K562 (cell line): ENCODE measurements at regions not wholly inside any gene's neighbourhood (a gene's known extent, or its start where the extent isn't known, plus 50 kb on each side); places are given as distances from the start of the nearest gene placed in this dataset.

Experiments used
- ATAC-seq: fragments of 200-7000 bp; cut with Tn5 transposase; 3 replicates; pipeline ENCODE4 v1.9.1; 2020; ENCODE audit warnings: moderate library complexity
- BruUV-seq: library from RNA; stranded (reverse); fragments of 400-500 nt; replicated peaks from 2 replicates; lab custom pipeline; 2021; lab: Mats Ljungman, UMichigan
- CTCF ChIA-PET: fragments of 300-600 bp; formaldehyde crosslinking; extraction: SDS; loops from one replicate; lab custom pipeline; 2021; ENCODE audit warnings: low intra/inter-chr PET ratio; lab: Yijun Ruan, JAX
- POLR2A ChIA-PET: fragments of 300-600, 350-650 bp; sonication (Branson Sonifier 250); formaldehyde crosslinking; extraction: SDS; loops from one replicate; lab custom pipeline; 2021; ENCODE audit warnings: antibody characterized with exemption, inconsistent platforms; lab: Yijun Ruan, JAX
- DNase-seq, 4 experiments: peaks; one replicate each; pipeline versions ENCODE4 v3.0.0 to v3.0.0-alpha.2; 2011 to 2018; ENCODE audit warnings: low spot score in 3 of 4, mixed read lengths in 3 of 4; ENCODE audit errors: extremely low read depth in 1 of 4
- FAIRE-seq: peaks from 2 replicates; lab custom pipeline; 2011; peaks lifted over from hg19 to GRCh38; lab: Jason Lieb, UNC
- H2AFZ ChIP-seq: 2 replicates; pipeline ENCODE4 v1.6.0; 2011; ENCODE audit warnings: low read depth, low read length, control low read depth, inconsistent platforms
- H3K27ac ChIP-seq: fragments of 200-600 bp; 3 replicates; pipeline ENCODE4 v1.8.0; 2011; ENCODE audit warnings: low read depth, mild to moderate bottlenecking, control low read depth, inconsistent platforms, low read length, moderate library complexity, mixed read lengths; ENCODE audit errors: extremely low read depth
- H3K27me3 ChIP-seq, 2 experiments: fragments of 300-600 bp in 1 of 2; 2 replicates in 1 of 2; 3 replicates in 1 of 2; pipeline versions ENCODE4 v1.6.0 to v1.8.0; 2011; ENCODE audit warnings: inconsistent platforms in 2 of 2, low read length in 2 of 2, mild to moderate bottlenecking in 1 of 2, mixed read lengths in 1 of 2, moderate library complexity in 1 of 2; ENCODE audit not compliant: control insufficient read depth in 2 of 2, insufficient read depth in 2 of 2
- H3K36me3 ChIP-seq: fragments of 300-600 bp; 3 replicates; pipeline ENCODE4 v1.8.0; 2011; ENCODE audit warnings: mild to moderate bottlenecking, low read length, inconsistent platforms; ENCODE audit not compliant: control insufficient read depth, insufficient read depth
- H3K4me1 ChIP-seq, 2 experiments: fragments of 200-600 bp in 1 of 2; replicated peaks in 1 of 2; 2 replicates in 1 of 2; 3 replicates in 1 of 2; pipeline versions ENCODE4 v1.5.1 to v1.8.0; 2011; ENCODE audit warnings: inconsistent platforms in 2 of 2, low read length in 2 of 2, mild to moderate bottlenecking in 1 of 2, mixed read lengths in 1 of 2, moderate library complexity in 1 of 2; ENCODE audit not compliant: control insufficient read depth in 2 of 2, insufficient read depth in 2 of 2
- H3K4me2 ChIP-seq: 2 replicates; pipeline ENCODE4 v1.6.1; 2011; ENCODE audit warnings: low read length, control low read depth, inconsistent platforms, mixed read lengths; ENCODE audit not compliant: insufficient read depth
- H3K4me3 ChIP-seq: fragments of 200-600 bp; sonication (generic), shearing (Covaris generic); 2 replicates; pipeline ENCODE4 v1.5.1; 2016; ENCODE audit warnings: control low read depth, inconsistent platforms
- H3K79me2 ChIP-seq: fragments of 200-600 bp; 3 replicates; pipeline ENCODE4 v1.8.0; 2011; ENCODE audit warnings: low read length, inconsistent platforms; ENCODE audit not compliant: control insufficient read depth, insufficient read depth
- H3K9ac ChIP-seq, 2 experiments: 2 replicates each; pipeline versions ENCODE4 v1.6.0 to v1.6.1; 2011; ENCODE audit warnings: low read depth in 2 of 2, low read length in 2 of 2, control low read depth in 1 of 2, inconsistent platforms in 1 of 2, mild to moderate bottlenecking in 1 of 2, mixed read lengths in 1 of 2; ENCODE audit not compliant: insufficient read depth in 1 of 2
- H3K9me1 ChIP-seq: one replicate; pipeline ENCODE4 v1.6.0; 2011; ENCODE audit warnings: inconsistent platforms, mild to moderate bottlenecking, low read length, moderate library complexity; ENCODE audit not compliant: control insufficient read depth, insufficient read depth
- H3K9me3 ChIP-seq: replicated peaks from 2 replicates; pipeline ENCODE4 v1.5.1; 2011; ENCODE audit warnings: low read depth, low read length, inconsistent platforms; ENCODE audit not compliant: control insufficient read depth, insufficient read depth
- H4K20me1 ChIP-seq: replicated peaks from 2 replicates; pipeline ENCODE4 v1.6.1; 2011; ENCODE audit warnings: low read length, inconsistent platforms, mixed read lengths; ENCODE audit not compliant: control insufficient read depth, insufficient read depth
- ARID1B ChIP-seq: fragments of 450-650 bp; IDR thresholded peaks from 2 replicates; pipeline ENCODE4 v1.6.1; 2016; ENCODE audit warnings: antibody characterized with exemption, mild to moderate bottlenecking, inconsistent platforms
- DDX20 ChIP-seq: fragments of 450-650 bp; IDR thresholded peaks from 2 replicates; pipeline ENCODE4 v1.6.1; 2016; ENCODE audit warnings: missing genetic modification characterization, low read depth, mild to moderate bottlenecking, missing compliant biosample characterization, moderate library complexity
- JUNB ChIP-seq: fragments of 450-650 bp; formaldehyde crosslinking; conservative IDR thresholded peaks from 2 replicates; pipeline ENCODE4 v1.4.0; 2020; ENCODE audit warnings: mild to moderate bottlenecking
- MAFF ChIP-seq: IDR thresholded peaks from 2 replicates; pipeline ENCODE4 v1.6.1; 2012; ENCODE audit warnings: low read length, improper control_type of control experiment
- NFIX ChIP-seq: fragments of 250-450 bp; sonication (Bioruptor Pico); IDR thresholded peaks from 2 replicates; pipeline ENCODE4 v1.4.0; 2020; ENCODE audit warnings: low read depth, mild to moderate bottlenecking, moderate library complexity
- PHB2 ChIP-seq: fragments of 450-650 bp; IDR thresholded peaks from 2 replicates; pipeline ENCODE4 v1.6.1; 2017; ENCODE audit warnings: low read depth
- PTTG1 ChIP-seq: fragments of 450-650 bp; IDR thresholded peaks from 2 replicates; pipeline ENCODE4 v1.6.1; 2016; ENCODE audit warnings: low read depth, mild to moderate bottlenecking, missing genetic modification characterization, missing compliant biosample characterization
- RAD21 ChIP-seq, 2 experiments: fragments of 250-450 bp in 1 of 2; fragments of 450-650 bp in 1 of 2; sonication (Bioruptor Pico) in 1 of 2; formaldehyde crosslinking in 1 of 2; IDR thresholded peaks in 1 of 2; conservative IDR thresholded peaks in 1 of 2; 2 replicates each; pipeline versions ENCODE4 v1.4.0 to v1.8.0; 2020 to 2022; ENCODE audit warnings: mild to moderate bottlenecking in 2 of 2, moderate library complexity in 1 of 2
- RB1 ChIP-seq: fragments of 450-650 bp; IDR thresholded peaks from 2 replicates; pipeline ENCODE4 v1.6.1; 2017; ENCODE audit warnings: low read depth, mild to moderate bottlenecking
- RCOR1 ChIP-seq, 2 experiments: IDR thresholded peaks; 2 replicates each; pipeline ENCODE4 v1.6.1; 2012; ENCODE audit warnings: low read depth in 2 of 2, low read length in 2 of 2, borderline replicate concordance in 1 of 2, improper control_type of control experiment in 1 of 2
- TAF7 ChIP-seq: fragments of 450-650 bp; IDR thresholded peaks from 2 replicates; pipeline ENCODE4 v1.6.1; 2016; ENCODE audit warnings: missing genetic modification characterization, missing compliant biosample characterization
- ZNF444 ChIP-seq: fragments of 250-450 bp; sonication (Bioruptor Pico); IDR thresholded peaks from 2 replicates; pipeline ENCODE4 v1.4.0; 2020; ENCODE audit warnings: mild to moderate bottlenecking, moderate library complexity
- ZNF79 ChIP-seq: fragments of 250-450 bp; sonication (Bioruptor Pico); IDR thresholded peaks from 2 replicates; pipeline ENCODE4 v1.4.0; 2020; ENCODE audit warnings: low read depth, mild to moderate bottlenecking, moderate library complexity
- in situ Hi-C: fragments of 300-500 bp; cut with MboI; formaldehyde crosslinking; loops from 4 replicates; pipeline ENCODE4 v1.15.0; 2018; ENCODE audit warnings: inconsistent platforms, mixed read lengths
- intact Hi-C: fragments of 100-400 bp; cut with micrococcal nuclease; formaldehyde crosslinking; loops from 2 replicates; pipeline ENCODE4 v1.14.2; 2022
- TF ChIP-seq, protein P1 (sequence below), 2 experiments: IDR thresholded peaks; 2 replicates each; pipeline ENCODE4 v1.6.1; 2011; ENCODE audit warnings: borderline replicate concordance in 1 of 2, control low read depth in 1 of 2, low read depth in 1 of 2, low read length in 1 of 2, mild to moderate bottlenecking in 1 of 2, mixed read lengths in 1 of 2, moderate library complexity in 1 of 2; ENCODE audit not compliant: insufficient read depth in 1 of 2, insufficient read length in 1 of 2, poor library complexity in 1 of 2, severe bottlenecking in 1 of 2; ENCODE audit errors: extremely low read depth in 1 of 2
- TF ChIP-seq, protein P2 (sequence below): fragments of 250-450 bp; sonication (Bioruptor Pico); IDR thresholded peaks from 2 replicates; pipeline ENCODE4 v1.5.0; 2022; ENCODE audit warnings: mild to moderate bottlenecking
- TF ChIP-seq, protein P3 (sequence below): sonication (generic); formaldehyde crosslinking; IDR thresholded peaks from 2 replicates; pipeline ENCODE4 v1.8.0; 2022; ENCODE audit warnings: mild to moderate bottlenecking, missing genetic modification reagents

DNA sequence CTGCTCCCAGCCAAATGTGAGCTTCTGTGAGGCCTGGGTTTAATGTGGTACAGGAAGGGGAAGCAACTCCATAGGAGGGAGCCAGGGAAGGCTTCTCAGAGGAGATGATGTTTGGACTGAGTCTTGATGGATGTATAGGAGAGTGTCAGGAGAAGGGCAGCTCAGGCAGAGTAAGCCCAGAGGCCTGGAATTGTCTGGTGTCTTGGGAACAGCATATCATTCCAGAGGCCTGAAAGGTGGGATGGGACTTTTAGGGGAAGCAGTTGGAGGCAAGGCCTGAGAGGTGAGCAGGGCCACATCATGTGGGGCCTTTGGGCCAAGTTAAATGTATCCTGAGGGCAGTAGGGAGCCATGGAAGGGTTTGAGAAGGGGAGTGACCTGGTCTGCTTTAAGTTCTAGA is 148.6 kb upstream of the WNT4 start:
- Histone ChIP-seq H3K4me1 (peaks cover 6 to 9% of the 10 kb centered on the region in 2 experiments), H3K9ac (no peak overlapping the region), H3K27ac (no peak overlapping the region), H3K4me3 (no peak overlapping the region), H3K4me2 (no peak overlapping the region), H3K9me1 (no peaks in the 10 kb centered on the region), H3K27me3 (no peaks in the 10 kb centered on the region; a peak in 1 of 5 replicates), H2AFZ (no peak overlapping the region), H4K20me1 (no peaks in the 10 kb centered on the region), H3K79me2 (no peaks in the 10 kb centered on the region), H3K36me3 (no peaks in the 10 kb centered on the region), H3K9me3 (no peaks in the 10 kb centered on the region)
- ChIA-PET POLR2A (interaction anchor here (0.7 to 1.3 kb wide), 2 partner anchors 9 to 24 kb away, joined by 3 to 4 read pairs; no protein-coding TSS in a partner anchor), CTCF (interaction anchor here (0.6 kb wide), 1 partner anchor 11 kb away, joined by 4 read pairs; no protein-coding TSS in a partner anchor)
- ATAC-seq (no peak), FAIRE-seq (no peak), DNase-seq (no peak)
- BruUV-seq, result no TSS peak
- in situ Hi-C loops, result no loop called here
- TF ChIP-seq ZNF444 (CRISPR knock-in tag) (no peak), RCOR1 (IDR thresholded peaks at IDR 0.05; ENCODE audit: borderline replicate concordance in 1 of 2, low read depth in 2 of 2, low read length in 2 of 2) (no peak), ARID1B (no peak), NFIX (CRISPR knock-in tag) (no peak), DDX20 (no peak), PTTG1 (tag) (no peak), TAF7 (tag) (no peak), RB1 (no peak), JUNB (CRISPR knock-in tag) (no peak), ZNF79 (CRISPR knock-in tag) (no peak), MAFF (no peak), RAD21 (CRISPR knock-in tag; conservative IDR thresholded peaks at IDR 0.05 in 1 of 2, IDR thresholded peaks at IDR 0.05 in 1 of 2) (no peak), PHB2 (no peak)
- TF ChIP-seq, protein P1, sequence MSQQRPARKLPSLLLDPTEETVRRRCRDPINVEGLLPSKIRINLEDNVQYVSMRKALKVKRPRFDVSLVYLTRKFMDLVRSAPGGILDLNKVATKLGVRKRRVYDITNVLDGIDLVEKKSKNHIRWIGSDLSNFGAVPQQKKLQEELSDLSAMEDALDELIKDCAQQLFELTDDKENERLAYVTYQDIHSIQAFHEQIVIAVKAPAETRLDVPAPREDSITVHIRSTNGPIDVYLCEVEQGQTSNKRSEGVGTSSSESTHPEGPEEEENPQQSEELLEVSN (IDR thresholded peaks at IDR 0.05; ENCODE audit: borderline replicate concordance in 1 of 2, extremely low read depth in 1 of 2, insufficient read depth in 1 of 2, insufficient read length in 1 of 2, low read depth in 1 of 2, low read length in 1 of 2, poor library complexity in 1 of 2, severe bottlenecking in 1 of 2), result no peak
- TF ChIP-seq, protein P2, sequence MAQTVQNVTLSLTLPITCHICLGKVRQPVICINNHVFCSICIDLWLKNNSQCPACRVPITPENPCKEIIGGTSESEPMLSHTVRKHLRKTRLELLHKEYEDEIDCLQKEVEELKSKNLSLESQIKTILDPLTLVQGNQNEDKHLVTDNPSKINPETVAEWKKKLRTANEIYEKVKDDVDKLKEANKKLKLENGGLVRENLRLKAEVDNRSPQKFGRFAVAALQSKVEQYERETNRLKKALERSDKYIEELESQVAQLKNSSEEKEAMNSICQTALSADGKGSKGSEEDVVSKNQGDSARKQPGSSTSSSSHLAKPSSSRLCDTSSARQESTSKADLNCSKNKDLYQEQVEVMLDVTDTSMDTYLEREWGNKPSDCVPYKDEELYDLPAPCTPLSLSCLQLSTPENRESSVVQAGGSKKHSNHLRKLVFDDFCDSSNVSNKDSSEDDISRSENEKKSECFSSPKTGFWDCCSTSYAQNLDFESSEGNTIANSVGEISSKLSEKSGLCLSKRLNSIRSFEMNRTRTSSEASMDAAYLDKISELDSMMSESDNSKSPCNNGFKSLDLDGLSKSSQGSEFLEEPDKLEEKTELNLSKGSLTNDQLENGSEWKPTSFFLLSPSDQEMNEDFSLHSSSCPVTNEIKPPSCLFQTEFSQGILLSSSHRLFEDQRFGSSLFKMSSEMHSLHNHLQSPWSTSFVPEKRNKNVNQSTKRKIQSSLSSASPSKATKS (CRISPR knock-in tag), result no peak
- TF ChIP-seq, protein P3, sequence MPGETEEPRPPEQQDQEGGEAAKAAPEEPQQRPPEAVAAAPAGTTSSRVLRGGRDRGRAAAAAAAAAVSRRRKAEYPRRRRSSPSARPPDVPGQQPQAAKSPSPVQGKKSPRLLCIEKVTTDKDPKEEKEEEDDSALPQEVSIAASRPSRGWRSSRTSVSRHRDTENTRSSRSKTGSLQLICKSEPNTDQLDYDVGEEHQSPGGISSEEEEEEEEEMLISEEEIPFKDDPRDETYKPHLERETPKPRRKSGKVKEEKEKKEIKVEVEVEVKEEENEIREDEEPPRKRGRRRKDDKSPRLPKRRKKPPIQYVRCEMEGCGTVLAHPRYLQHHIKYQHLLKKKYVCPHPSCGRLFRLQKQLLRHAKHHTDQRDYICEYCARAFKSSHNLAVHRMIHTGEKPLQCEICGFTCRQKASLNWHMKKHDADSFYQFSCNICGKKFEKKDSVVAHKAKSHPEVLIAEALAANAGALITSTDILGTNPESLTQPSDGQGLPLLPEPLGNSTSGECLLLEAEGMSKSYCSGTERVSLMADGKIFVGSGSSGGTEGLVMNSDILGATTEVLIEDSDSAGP (CRISPR knock-in tag), result no peak
- intact Hi-C loops, result no loop called here
